ENCODE measurements at regions not wholly inside any gene's neighbourhood (a gene's known extent, or its start where the extent isn't known, plus 50 kb on each side); places are given as distances from the start of the nearest gene placed in this dataset.

- Histone ChIP-seq H3K27ac (ENCODE audit: insufficient read length, low read depth, low read length) (no peak overlapping the region), H3K9me3 (ENCODE audit: control insufficient read depth, low read depth, low read length) (no peaks in the 10 kb centered on the region), H3K23ac (ENCODE audit: insufficient read length, low read depth, low read length) (no peak overlapping the region), H3K79me2 (ENCODE audit: insufficient read depth, low read length) (no peaks in the 10 kb centered on the region), H4K8ac (replicated peaks; ENCODE audit: insufficient read length, low read depth, low read length) (no peak overlapping the region), H3K23me2 (ENCODE audit: insufficient read length, low read depth, low read length, poor library complexity, severe bottlenecking) (no peaks in the 10 kb centered on the region), H3K4me2 (ENCODE audit: insufficient read depth, insufficient read length, low read length) (no peak overlapping the region), H3K56ac (ENCODE audit: insufficient read length, low read depth, low read length) (no peak overlapping the region), H3K18ac (ENCODE audit: insufficient read length, low read depth, low read length) (no peak overlapping the region), H3K9ac (ENCODE audit: extremely low read depth, insufficient read length, low read length) (no peak overlapping the region), H2AK5ac (ENCODE audit: insufficient read length, low read length) (no peak overlapping the region), H2BK120ac (ENCODE audit: low read depth, low read length, poor library complexity, severe bottlenecking) (no peak overlapping the region), H2BK12ac (ENCODE audit: insufficient read length, low read depth, low read length) (no peak overlapping the region), H4K5ac (ENCODE audit: insufficient read length, low read depth, low read length) (no peak overlapping the region), H3T11ph (ENCODE audit: low read length) (no peak overlapping the region), H3K4me1 (ENCODE audit: insufficient read depth, low read length) (peaks cover 4% of the 10 kb centered on the region), H2AFZ (ENCODE audit: low read length) (no peak overlapping the region), H2BK5ac (ENCODE audit: insufficient read length, low read length) (no peak overlapping the region), H3K79me1 (ENCODE audit: insufficient read depth, low read depth, low read length, poor library complexity, severe bottlenecking) (no peaks in the 10 kb centered on the region), H4K20me1 (ENCODE audit: control insufficient read depth, insufficient read depth, insufficient read length) (no peaks in the 10 kb centered on the region), H3K4ac (ENCODE audit: low read depth, low read length) (no peak overlapping the region), H2BK15ac (ENCODE audit: low read depth, low read length) (no peak overlapping the region), H2BK20ac (ENCODE audit: low read depth, low read length, poor library complexity, severe bottlenecking) (no peak overlapping the region), H3K14ac (ENCODE audit: insufficient read depth, low read length) (no peak overlapping the region), H3K27me3 (ENCODE audit: insufficient read depth, low read length) (no peaks in the 10 kb centered on the region), H4K91ac (ENCODE audit: insufficient read length, low read depth, low read length) (no peak overlapping the region)
- Mint-ChIP-seq H3K27me3 (ENCODE audit: low read depth) (peaks cover 3% of the 10 kb centered on the region; the same call in 1 of the 2 replicates), H3K36me3 (ENCODE audit: insufficient read depth in 1 of 3, low read depth in 3 of 3) (peaks cover 0 to 4% (median 1%) of the 10 kb centered on the region in 3 experiments; a peak in 3 of 7 replicates), H3K4me1 (peaks cover 40 to 44% of the 10 kb centered on the region in 2 experiments), H3K27ac (peak overlapping the region in 2 of 3 experiments; percentile 91 to 93; a peak in 4 of 7 replicates), H3K4me3 (no peak overlapping the region), H3K9me3 (no peaks in the 10 kb centered on the region)
- no peak for DNase-seq
- TF ChIP-seq CTCF (conservative IDR thresholded peaks at IDR 0.05): no peak
These were observed 507.5 kb upstream of the SORCS1 start for GRCh38 chr10:107671960-107672359.

Measured in H9 (cell line).